ENCODE measurements at regions not wholly inside any gene's neighbourhood (a gene's known extent, or its start where the extent isn't known, plus 50 kb on each side); places are given as distances from the start of the nearest gene placed in this dataset.
A peak's percentile ranks its signal among the peaks of the same experiment; 100 is the strongest.

DNA sequence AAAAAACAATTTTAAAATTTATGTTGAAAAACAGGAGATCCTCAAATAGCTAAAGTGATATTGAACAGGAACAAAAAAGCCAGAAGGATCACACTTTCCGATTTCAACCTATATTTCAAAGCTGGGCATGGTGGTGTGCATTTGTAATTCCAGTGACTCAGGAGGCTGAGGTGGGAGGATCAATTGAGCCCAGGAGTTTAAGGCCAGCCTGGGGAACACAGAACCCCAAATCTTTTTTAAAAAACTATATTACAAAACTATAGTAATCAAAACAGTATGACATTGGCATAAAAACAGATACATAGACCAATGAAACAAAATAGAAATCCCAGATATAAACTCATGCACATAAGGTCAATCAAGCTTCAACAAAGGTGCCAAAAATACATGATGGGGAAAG is 68.4 kb downstream of the MEX3B start:
- no peak overlapping the region for H2AFZ ChIP-seq (ENCODE audit: low read depth, low read length)
- no peaks in the 10 kb centered on the region for H3K4me1 ChIP-seq (replicated peaks in 1 of 2; ENCODE audit: control insufficient read depth in 2 of 2, insufficient read depth in 2 of 2, low read length in 2 of 2)
- POLR2A ChIA-PET = no interaction called here
- no peak overlapping the region for H3K27ac ChIP-seq (ENCODE audit: extremely low read depth, low read depth, low read length)
- H3K4me3 ChIP-seq = no peak overlapping the region
- CTCF ChIA-PET (ENCODE audit: low intra/inter-chr PET ratio) = no interaction called here
- H3K9me1 ChIP-seq (ENCODE audit: control insufficient read depth, insufficient read depth, low read length) = no peaks in the 10 kb centered on the region
- in situ Hi-C loops (cut with MboI) (no loop called here), intact Hi-C loops (cut with micrococcal nuclease) (no loop called here)
- H3K4me2 ChIP-seq (ENCODE audit: insufficient read depth, low read length) = no peak overlapping the region
- H3K9ac ChIP-seq (ENCODE audit: insufficient read depth in 1 of 2, low read depth in 2 of 2, low read length in 2 of 2) = no peak overlapping the region
- H3K79me2 ChIP-seq (ENCODE audit: control insufficient read depth, insufficient read depth, low read length) = no peaks in the 10 kb centered on the region
- FAIRE-seq (no peak), ATAC-seq (no peak), DNase-seq (ENCODE audit: extremely low read depth in 1 of 4, low spot score in 3 of 4) (no peak)
- H3K9me3 ChIP-seq (replicated peaks; ENCODE audit: control insufficient read depth, insufficient read depth, low read depth, low read length) = peaks cover 4% of the 10 kb centered on the region; the same call in 1 of the 2 replicates
- WGBS (ENCODE audit: insufficient coverage, low coverage, missing lambda C conversion rate) = 77% methylated on average over 1 of the region's 1 CpG
- no peaks in the 10 kb centered on the region for H3K27me3 ChIP-seq (ENCODE audit: control insufficient read depth in 2 of 2, insufficient read depth in 2 of 2, low read length in 2 of 2)
- BruUV-seq (replicated peaks) = no TSS peak
- no peaks in the 10 kb centered on the region for H3K36me3 ChIP-seq (ENCODE audit: control insufficient read depth, insufficient read depth, low read length)
- H4K20me1 ChIP-seq (replicated peaks; ENCODE audit: control insufficient read depth, insufficient read depth, low read length) = no peaks in the 10 kb centered on the region
- TF ChIP-seq BRCA1 (IDR thresholded peaks at IDR 0.05) (no peak), BRCA1 (CRISPR knock-in tag; IDR thresholded peaks at IDR 0.05) (no peak), ZBTB7A (IDR thresholded peaks at IDR 0.05; ENCODE audit: borderline replicate concordance, control insufficient read depth, low read depth, low read length) (no peak), STAT5A (IDR thresholded peaks at IDR 0.05; ENCODE audit: borderline replicate concordance, low read length) (no peak), AFF4 (CRISPR knock-in tag; IDR thresholded peaks at IDR 0.05) (no peak), ZKSCAN1 (IDR thresholded peaks at IDR 0.05; ENCODE audit: low read depth, low read length) (no peak), DMBX1 (CRISPR knock-in tag; IDR thresholded peaks at IDR 0.05; ENCODE audit: borderline replicate concordance) (no peak), TGIF2 (CRISPR knock-in tag; IDR thresholded peaks at IDR 0.05) (no peak), HNRNPK (IDR thresholded peaks at IDR 0.05; ENCODE audit: low read depth, low read length, poor library complexity, severe bottlenecking) (no peak), ZNF324 (CRISPR knock-in tag; IDR thresholded peaks at IDR 0.05) (no peak), SIRT6 (IDR thresholded peaks at IDR 0.05; ENCODE audit: low read depth, low read length) (no peak), SAFB2 (IDR thresholded peaks at IDR 0.05; ENCODE audit: borderline replicate concordance, low read depth, low read length, severe bottlenecking) (no peak), CHD4 (IDR thresholded peaks at IDR 0.05; ENCODE audit: insufficient read depth, insufficient replicate concordance, low read depth, low read length, poor library complexity, severe bottlenecking) (peak; percentile 53), MAFF (IDR thresholded peaks at IDR 0.05; ENCODE audit: low read length) (no peak), NFXL1 (CRISPR knock-in tag; IDR thresholded peaks at IDR 0.05) (no peak), SMARCA4 (IDR thresholded peaks at IDR 0.05) (no peak), HEY1 (CRISPR knock-in tag; IDR thresholded peaks at IDR 0.05; ENCODE audit: borderline replicate concordance) (no peak), ZNF431 (CRISPR knock-in tag; IDR thresholded peaks at IDR 0.05) (no peak), CBX3 (IDR thresholded peaks at IDR 0.05; ENCODE audit: borderline replicate concordance in 1 of 2, low read length in 2 of 2) (peak in 1 of 2 experiments; percentile 66; a peak in 2 of 3 replicates), E2F1 (CRISPR knock-in tag; IDR thresholded peaks at IDR 0.05) (no peak)
